ENCODE measurements at regions not wholly inside any gene's neighbourhood (a gene's known extent, or its start where the extent isn't known, plus 50 kb on each side); places are given as distances from the start of the nearest gene placed in this dataset.

DNA sequence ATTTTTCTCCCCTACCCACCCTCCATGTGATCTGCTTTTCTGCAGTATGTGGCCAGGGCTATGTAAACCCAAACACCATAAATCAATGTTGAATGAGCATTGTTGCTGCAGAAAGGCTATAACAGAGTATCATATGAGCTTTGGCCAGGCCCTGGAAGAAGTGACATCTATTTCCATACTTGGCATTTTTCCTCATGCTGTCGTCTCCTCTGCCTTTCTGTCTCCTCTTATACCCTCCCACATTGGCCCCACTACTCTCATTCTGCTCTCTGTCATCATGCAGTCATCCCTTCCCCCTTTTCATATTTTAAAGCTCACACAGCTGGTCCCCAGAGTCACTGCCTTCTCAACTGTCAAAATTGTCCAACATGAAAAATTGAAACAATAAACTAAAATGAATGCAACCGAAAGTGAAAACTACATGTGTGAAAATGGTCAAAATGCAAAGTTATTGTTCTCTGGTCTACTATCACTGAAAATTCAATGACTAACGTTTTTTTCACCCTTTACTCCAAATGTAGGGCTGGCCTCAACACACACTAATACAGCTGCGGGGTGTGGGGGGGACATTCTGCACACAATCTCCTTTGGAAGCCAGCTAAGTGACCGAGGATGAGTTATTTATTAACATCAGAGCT is 290.7 kb upstream of the TMPO start (continued):
- TF ChIP-seq, protein P1, sequence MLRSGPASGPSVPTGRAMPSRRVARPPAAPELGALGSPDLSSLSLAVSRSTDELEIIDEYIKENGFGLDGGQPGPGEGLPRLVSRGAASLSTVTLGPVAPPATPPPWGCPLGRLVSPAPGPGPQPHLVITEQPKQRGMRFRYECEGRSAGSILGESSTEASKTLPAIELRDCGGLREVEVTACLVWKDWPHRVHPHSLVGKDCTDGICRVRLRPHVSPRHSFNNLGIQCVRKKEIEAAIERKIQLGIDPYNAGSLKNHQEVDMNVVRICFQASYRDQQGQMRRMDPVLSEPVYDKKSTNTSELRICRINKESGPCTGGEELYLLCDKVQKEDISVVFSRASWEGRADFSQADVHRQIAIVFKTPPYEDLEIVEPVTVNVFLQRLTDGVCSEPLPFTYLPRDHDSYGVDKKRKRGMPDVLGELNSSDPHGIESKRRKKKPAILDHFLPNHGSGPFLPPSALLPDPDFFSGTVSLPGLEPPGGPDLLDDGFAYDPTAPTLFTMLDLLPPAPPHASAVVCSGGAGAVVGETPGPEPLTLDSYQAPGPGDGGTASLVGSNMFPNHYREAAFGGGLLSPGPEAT (IDR thresholded peaks at IDR 0.05; ENCODE audit: low read depth): peak; percentile 57; the same call in 1 of the 2 replicates
- TF ChIP-seq MEF2A (IDR thresholded peaks at IDR 0.05; ENCODE audit: insufficient read depth, low read depth, low read length) (no peak), YBX1 (IDR thresholded peaks at IDR 0.05) (no peak), HCFC1 (IDR thresholded peaks at IDR 0.05; ENCODE audit: low read length) (no peak), NKRF (conservative IDR thresholded peaks at IDR 0.05) (peak; percentile 60), BRCA1 (IDR thresholded peaks at IDR 0.05; ENCODE audit: low read depth, low read length) (no peak), E4F1 (IDR thresholded peaks at IDR 0.05; ENCODE audit: borderline replicate concordance, partially characterized antibody) (no peak)
